GM23338 (cell line): ENCODE measurements at regions not wholly inside any gene's neighbourhood (a gene's known extent, or its start where the extent isn't known, plus 50 kb on each side); places are given as distances from the start of the nearest gene placed in this dataset.

Experiments used
- ATAC-seq: fragments of 200-7000 bp; cut with Tn5 transposase; 3 replicates; pipeline ENCODE4 v1.9.1; 2020
- DNase-seq: peaks from one replicate; pipeline ENCODE4 v3.0.0-alpha.2; 2015; ENCODE audit warnings: low spot score
- H2AFZ ChIP-seq: fragments of 200-600 bp; sonication (generic); 2 replicates; pipeline ENCODE4 v1.8.0; 2016; ENCODE audit warnings: antibody characterized with exemption, mild to moderate bottlenecking, moderate library complexity
- H3F3A ChIP-seq: fragments of 200-600 bp; sonication (generic); replicated peaks from 2 replicates; pipeline ENCODE4 v1.8.0; 2017; ENCODE audit warnings: antibody characterized with exemption, mixed run types, low read depth
- H3K27ac ChIP-seq: fragments of 200-600 bp; sonication (generic); 2 replicates; pipeline ENCODE4 v1.6.1; 2016; ENCODE audit warnings: low read depth
- H3K27me3 ChIP-seq: fragments of 200-600 bp; sonication (generic); 2 replicates; pipeline ENCODE4 v1.8.0; 2016; ENCODE audit warnings: mild to moderate bottlenecking, mixed run types, moderate library complexity; ENCODE audit not compliant: insufficient read depth
- H3K36me3 ChIP-seq: fragments of 200-600 bp; sonication (generic); 2 replicates; pipeline ENCODE4 v1.8.0; 2016; ENCODE audit warnings: mild to moderate bottlenecking; ENCODE audit not compliant: insufficient read depth
- H3K4me1 ChIP-seq: fragments of 200-600 bp; sonication (generic); 2 replicates; pipeline ENCODE4 v1.8.0; 2016; ENCODE audit warnings: mild to moderate bottlenecking, moderate library complexity; ENCODE audit not compliant: insufficient read depth
- H3K4me2 ChIP-seq: fragments of 200-600 bp; sonication (generic); 2 replicates; pipeline ENCODE4 v1.7.1; 2017; ENCODE audit warnings: mixed run types
- H3K4me3 ChIP-seq: fragments of 200-600 bp; sonication (generic); 2 replicates; pipeline ENCODE4 v1.6.1; 2016; ENCODE audit warnings: mixed run types
- H3K79me2 ChIP-seq: fragments of 200-600 bp; sonication (generic); replicated peaks from 2 replicates; pipeline ENCODE4 v1.8.0; 2017; ENCODE audit warnings: mild to moderate bottlenecking; ENCODE audit not compliant: insufficient read depth
- H3K9me2 ChIP-seq: fragments of 200-600 bp; sonication (generic); 2 replicates; pipeline ENCODE4 v1.8.0; 2017; ENCODE audit not compliant: insufficient read depth
- H4K20me1 ChIP-seq: fragments of 200-600 bp; sonication (generic); replicated peaks from 2 replicates; pipeline ENCODE4 v1.8.0; 2017; ENCODE audit warnings: mild to moderate bottlenecking; ENCODE audit not compliant: insufficient read depth
- H3K27ac Mint-ChIP-seq: 2 replicates; pipeline ENCODE4 v1.8.0; 2020; ENCODE audit warnings: inconsistent platforms, mild to moderate bottlenecking, moderate library complexity, mixed read lengths
- H3K27me3 Mint-ChIP-seq: 3 replicates; pipeline ENCODE4 v1.8.0; 2022; ENCODE audit warnings: low read depth, mild to moderate bottlenecking, moderate library complexity, mixed read lengths, inconsistent platforms; ENCODE audit not compliant: insufficient read depth, poor library complexity
- H3K36me3 Mint-ChIP-seq: 3 replicates; pipeline ENCODE4 v1.8.0; 2021; ENCODE audit warnings: low read depth, mild to moderate bottlenecking, inconsistent platforms, moderate library complexity, mixed read lengths
- H3K4me1 Mint-ChIP-seq: 3 replicates; pipeline ENCODE4 v1.8.0; 2020; ENCODE audit warnings: mild to moderate bottlenecking, inconsistent platforms, mixed read lengths
- H3K4me3 Mint-ChIP-seq: 3 replicates; pipeline ENCODE4 v1.8.0; 2021; ENCODE audit warnings: moderate library complexity, mild to moderate bottlenecking, inconsistent platforms, mixed read lengths
- H3K9me3 Mint-ChIP-seq: 3 replicates; pipeline ENCODE4 v1.8.0; 2020; ENCODE audit warnings: moderate library complexity, mild to moderate bottlenecking, inconsistent platforms, mixed read lengths
- CREB1 ChIP-seq: fragments of 250-450 bp; sonication (Bioruptor Pico); IDR thresholded peaks from 2 replicates; pipeline ENCODE4 v1.5.0; 2020; ENCODE audit warnings: low read depth, mild to moderate bottlenecking, moderate library complexity
- NANOG ChIP-seq: IDR thresholded peaks from 2 replicates; pipeline ENCODE4 v1.6.1; 2016; ENCODE audit warnings: antibody characterized with exemption, borderline replicate concordance
- POLR2AphosphoS5 ChIP-seq: IDR thresholded peaks from 2 replicates; pipeline ENCODE4 v1.6.1; 2016; ENCODE audit warnings: antibody characterized with exemption, low read depth
- ZNF114 ChIP-seq: fragments of 250-450 bp; sonication (Bioruptor Pico); IDR thresholded peaks from 2 replicates; pipeline ENCODE4 v1.5.0; 2020; ENCODE audit warnings: mild to moderate bottlenecking, moderate library complexity
- ZNF331 ChIP-seq: fragments of 250-450 bp; sonication (Bioruptor Pico); IDR thresholded peaks from 2 replicates; pipeline ENCODE4 v1.5.0; 2020; ENCODE audit warnings: low read depth, mild to moderate bottlenecking, moderate library complexity
- TF ChIP-seq, protein P1 (sequence below), 2 experiments: fragments of 200-600 bp in 1 of 2; sonication (generic) in 1 of 2; conservative IDR thresholded peaks; 2 replicates each; pipeline versions ENCODE4 v1.5.1 to v1.6.1; 2016 to 2017; ENCODE audit warnings: antibody characterized with exemption in 2 of 2, low read depth in 2 of 2, mild to moderate bottlenecking in 2 of 2, moderate library complexity in 1 of 2
- TF ChIP-seq, protein P2 (sequence below): fragments of 250-450 bp; sonication (Bioruptor Pico); IDR thresholded peaks from 2 replicates; pipeline ENCODE4 v1.5.0; 2020; ENCODE audit warnings: mild to moderate bottlenecking, moderate library complexity

DNA sequence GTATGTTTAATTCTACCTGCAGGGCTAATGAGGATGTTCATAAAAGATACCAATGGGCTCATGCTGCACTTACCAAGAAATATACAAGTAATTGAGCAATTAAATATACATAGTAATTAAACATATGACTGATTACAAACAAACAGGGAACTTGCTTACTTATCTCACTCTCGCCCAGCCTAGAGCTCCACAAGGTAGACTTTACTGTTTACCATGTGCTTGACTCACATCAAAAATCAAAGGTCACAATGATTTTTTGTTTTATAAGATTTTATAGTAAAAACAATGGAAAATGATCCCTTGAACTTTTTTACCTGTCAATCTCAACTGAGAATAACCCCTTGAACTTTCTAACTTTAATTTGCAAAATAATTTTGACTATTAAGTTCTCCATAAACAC, 1395.1 kb downstream of the SUCLG1 start:
- Mint-ChIP-seq H3K9me3 (peaks cover under 1% of the 10 kb centered on the region), H3K27me3 (no peaks in the 10 kb centered on the region), H3K4me3 (no peak overlapping the region), H3K27ac (no peak overlapping the region), H3K36me3 (no peaks in the 10 kb centered on the region; the same call in 2 of the 3 replicates), H3K4me1 (no peaks in the 10 kb centered on the region)
- Histone ChIP-seq H2AFZ (no peak overlapping the region), H3K4me1 (no peaks in the 10 kb centered on the region), H3F3A (no peaks in the 10 kb centered on the region), H3K27ac (no peak overlapping the region), H3K4me2 (no peak overlapping the region), H4K20me1 (no peaks in the 10 kb centered on the region), H3K79me2 (no peaks in the 10 kb centered on the region), H3K27me3 (no peaks in the 10 kb centered on the region), H3K4me3 (no peak overlapping the region), H3K9me2 (peaks cover 17% of the 10 kb centered on the region), H3K36me3 (peaks cover 7% of the 10 kb centered on the region; the same call in 1 of the 2 replicates)
- DNase-seq (no peak), ATAC-seq (no peak)
- TF ChIP-seq, protein P1, sequence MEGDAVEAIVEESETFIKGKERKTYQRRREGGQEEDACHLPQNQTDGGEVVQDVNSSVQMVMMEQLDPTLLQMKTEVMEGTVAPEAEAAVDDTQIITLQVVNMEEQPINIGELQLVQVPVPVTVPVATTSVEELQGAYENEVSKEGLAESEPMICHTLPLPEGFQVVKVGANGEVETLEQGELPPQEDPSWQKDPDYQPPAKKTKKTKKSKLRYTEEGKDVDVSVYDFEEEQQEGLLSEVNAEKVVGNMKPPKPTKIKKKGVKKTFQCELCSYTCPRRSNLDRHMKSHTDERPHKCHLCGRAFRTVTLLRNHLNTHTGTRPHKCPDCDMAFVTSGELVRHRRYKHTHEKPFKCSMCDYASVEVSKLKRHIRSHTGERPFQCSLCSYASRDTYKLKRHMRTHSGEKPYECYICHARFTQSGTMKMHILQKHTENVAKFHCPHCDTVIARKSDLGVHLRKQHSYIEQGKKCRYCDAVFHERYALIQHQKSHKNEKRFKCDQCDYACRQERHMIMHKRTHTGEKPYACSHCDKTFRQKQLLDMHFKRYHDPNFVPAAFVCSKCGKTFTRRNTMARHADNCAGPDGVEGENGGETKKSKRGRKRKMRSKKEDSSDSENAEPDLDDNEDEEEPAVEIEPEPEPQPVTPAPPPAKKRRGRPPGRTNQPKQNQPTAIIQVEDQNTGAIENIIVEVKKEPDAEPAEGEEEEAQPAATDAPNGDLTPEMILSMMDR (conservative IDR thresholded peaks at IDR 0.05; ENCODE audit: low read depth in 2 of 2): no peak
- TF ChIP-seq NANOG: no peak
- no peak for TF ChIP-seq ZNF114 (CRISPR knock-in tag)
- TF ChIP-seq ZNF331 (CRISPR knock-in tag): no peak
- no peak for TF ChIP-seq POLR2AphosphoS5
- no peak for TF ChIP-seq CREB1 (CRISPR knock-in tag)
- TF ChIP-seq, protein P2, sequence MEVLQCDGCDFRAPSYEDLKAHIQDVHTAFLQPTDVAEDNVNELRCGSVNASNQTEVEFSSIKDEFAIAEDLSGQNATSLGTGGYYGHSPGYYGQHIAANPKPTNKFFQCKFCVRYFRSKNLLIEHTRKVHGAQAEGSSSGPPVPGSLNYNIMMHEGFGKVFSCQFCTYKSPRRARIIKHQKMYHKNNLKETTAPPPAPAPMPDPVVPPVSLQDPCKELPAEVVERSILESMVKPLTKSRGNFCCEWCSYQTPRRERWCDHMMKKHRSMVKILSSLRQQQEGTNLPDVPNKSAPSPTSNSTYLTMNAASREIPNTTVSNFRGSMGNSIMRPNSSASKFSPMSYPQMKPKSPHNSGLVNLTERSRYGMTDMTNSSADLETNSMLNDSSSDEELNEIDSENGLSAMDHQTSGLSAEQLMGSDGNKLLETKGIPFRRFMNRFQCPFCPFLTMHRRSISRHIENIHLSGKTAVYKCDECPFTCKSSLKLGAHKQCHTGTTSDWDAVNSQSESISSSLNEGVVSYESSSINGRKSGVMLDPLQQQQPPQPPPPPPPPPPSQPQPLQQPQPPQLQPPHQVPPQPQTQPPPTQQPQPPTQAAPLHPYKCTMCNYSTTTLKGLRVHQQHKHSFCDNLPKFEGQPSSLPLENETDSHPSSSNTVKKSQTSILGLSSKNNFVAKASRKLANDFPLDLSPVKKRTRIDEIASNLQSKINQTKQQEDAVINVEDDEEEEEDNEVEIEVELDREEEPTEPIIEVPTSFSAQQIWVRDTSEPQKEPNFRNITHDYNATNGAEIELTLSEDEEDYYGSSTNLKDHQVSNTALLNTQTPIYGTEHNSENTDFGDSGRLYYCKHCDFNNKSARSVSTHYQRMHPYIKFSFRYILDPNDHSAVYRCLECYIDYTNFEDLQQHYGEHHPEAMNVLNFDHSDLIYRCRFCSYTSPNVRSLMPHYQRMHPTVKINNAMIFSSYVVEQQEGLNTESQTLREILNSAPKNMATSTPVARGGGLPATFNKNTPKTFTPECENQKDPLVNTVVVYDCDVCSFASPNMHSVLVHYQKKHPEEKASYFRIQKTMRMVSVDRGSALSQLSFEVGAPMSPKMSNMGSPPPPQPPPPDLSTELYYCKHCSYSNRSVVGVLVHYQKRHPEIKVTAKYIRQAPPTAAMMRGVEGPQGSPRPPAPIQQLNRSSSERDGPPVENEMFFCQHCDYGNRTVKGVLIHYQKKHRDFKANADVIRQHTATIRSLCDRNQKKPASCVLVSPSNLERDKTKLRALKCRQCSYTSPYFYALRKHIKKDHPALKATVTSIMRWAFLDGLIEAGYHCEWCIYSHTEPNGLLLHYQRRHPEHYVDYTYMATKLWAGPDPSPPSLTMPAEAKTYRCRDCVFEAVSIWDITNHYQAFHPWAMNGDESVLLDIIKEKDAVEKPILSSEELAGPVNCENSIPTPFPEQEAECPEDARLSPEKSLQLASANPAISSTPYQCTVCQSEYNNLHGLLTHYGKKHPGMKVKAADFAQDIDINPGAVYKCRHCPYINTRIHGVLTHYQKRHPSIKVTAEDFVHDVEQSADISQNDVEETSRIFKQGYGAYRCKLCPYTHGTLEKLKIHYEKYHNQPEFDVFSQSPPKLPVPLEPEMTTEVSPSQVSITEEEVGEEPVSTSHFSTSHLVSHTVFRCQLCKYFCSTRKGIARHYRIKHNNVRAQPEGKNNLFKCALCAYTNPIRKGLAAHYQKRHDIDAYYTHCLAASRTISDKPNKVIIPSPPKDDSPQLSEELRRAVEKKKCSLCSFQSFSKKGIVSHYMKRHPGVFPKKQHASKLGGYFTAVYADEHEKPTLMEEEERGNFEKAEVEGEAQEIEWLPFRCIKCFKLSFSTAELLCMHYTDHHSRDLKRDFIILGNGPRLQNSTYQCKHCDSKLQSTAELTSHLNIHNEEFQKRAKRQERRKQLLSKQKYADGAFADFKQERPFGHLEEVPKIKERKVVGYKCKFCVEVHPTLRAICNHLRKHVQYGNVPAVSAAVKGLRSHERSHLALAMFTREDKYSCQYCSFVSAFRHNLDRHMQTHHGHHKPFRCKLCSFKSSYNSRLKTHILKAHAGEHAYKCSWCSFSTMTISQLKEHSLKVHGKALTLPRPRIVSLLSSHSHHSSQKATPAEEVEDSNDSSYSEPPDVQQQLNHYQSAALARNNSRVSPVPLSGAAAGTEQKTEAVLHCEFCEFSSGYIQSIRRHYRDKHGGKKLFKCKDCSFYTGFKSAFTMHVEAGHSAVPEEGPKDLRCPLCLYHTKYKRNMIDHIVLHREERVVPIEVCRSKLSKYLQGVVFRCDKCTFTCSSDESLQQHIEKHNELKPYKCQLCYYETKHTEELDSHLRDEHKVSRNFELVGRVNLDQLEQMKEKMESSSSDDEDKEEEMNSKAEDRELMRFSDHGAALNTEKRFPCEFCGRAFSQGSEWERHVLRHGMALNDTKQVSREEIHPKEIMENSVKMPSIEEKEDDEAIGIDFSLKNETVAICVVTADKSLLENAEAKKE (CRISPR knock-in tag): no peak
